Vagina (tissue), 2 donors: ENCODE measurements at regions not wholly inside any gene's neighbourhood (a gene's known extent, or its start where the extent isn't known, plus 50 kb on each side); places are given as distances from the start of the nearest gene placed in this dataset.

Source experiments
- POLR2A ChIP-seq, 2 donors: fragments of 450-650 bp; IDR thresholded peaks; one replicate each; pipeline ENCODE4 v1.6.1; 2017; ENCODE audit warnings: antibody characterized with exemption in 2 of 2, mild to moderate bottlenecking in 2 of 2, moderate library complexity in 2 of 2
- POLR2AphosphoS5 ChIP-seq, 2 donors: sonication (generic); formaldehyde crosslinking; IDR thresholded peaks; one replicate each; pipeline ENCODE4 v1.9.0; 2017; ENCODE audit warnings: antibody characterized with exemption in 2 of 2, mild to moderate bottlenecking in 2 of 2, low read depth in 1 of 2; ENCODE audit not compliant: insufficient read depth in 1 of 2
- TF ChIP-seq, protein P1 (sequence below), 3 experiments: fragments of 450-650 bp in 2 of 3; fragments of 200-600 bp in 1 of 3; sonication (generic) in 1 of 3; IDR thresholded peaks; one replicate each; pipeline ENCODE4 v1.5.1; 2017 to 2019; ENCODE audit warnings: antibody characterized with exemption in 3 of 3, mild to moderate bottlenecking in 2 of 3, moderate library complexity in 2 of 3

GRCh38 chr2:65607662-65608305 lies 175.4 kb upstream of the SPRED2 start:
- TF ChIP-seq, protein P1, sequence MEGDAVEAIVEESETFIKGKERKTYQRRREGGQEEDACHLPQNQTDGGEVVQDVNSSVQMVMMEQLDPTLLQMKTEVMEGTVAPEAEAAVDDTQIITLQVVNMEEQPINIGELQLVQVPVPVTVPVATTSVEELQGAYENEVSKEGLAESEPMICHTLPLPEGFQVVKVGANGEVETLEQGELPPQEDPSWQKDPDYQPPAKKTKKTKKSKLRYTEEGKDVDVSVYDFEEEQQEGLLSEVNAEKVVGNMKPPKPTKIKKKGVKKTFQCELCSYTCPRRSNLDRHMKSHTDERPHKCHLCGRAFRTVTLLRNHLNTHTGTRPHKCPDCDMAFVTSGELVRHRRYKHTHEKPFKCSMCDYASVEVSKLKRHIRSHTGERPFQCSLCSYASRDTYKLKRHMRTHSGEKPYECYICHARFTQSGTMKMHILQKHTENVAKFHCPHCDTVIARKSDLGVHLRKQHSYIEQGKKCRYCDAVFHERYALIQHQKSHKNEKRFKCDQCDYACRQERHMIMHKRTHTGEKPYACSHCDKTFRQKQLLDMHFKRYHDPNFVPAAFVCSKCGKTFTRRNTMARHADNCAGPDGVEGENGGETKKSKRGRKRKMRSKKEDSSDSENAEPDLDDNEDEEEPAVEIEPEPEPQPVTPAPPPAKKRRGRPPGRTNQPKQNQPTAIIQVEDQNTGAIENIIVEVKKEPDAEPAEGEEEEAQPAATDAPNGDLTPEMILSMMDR (IDR thresholded peaks at IDR 0.05) = no peak
- TF ChIP-seq POLR2A (IDR thresholded peaks at IDR 0.05) = no peak
- no peak for TF ChIP-seq POLR2AphosphoS5 (IDR thresholded peaks at IDR 0.05; ENCODE audit: insufficient read depth in 1 of 2, low read depth in 1 of 2)
